ENCODE measurements at regions not wholly inside any gene's neighbourhood (a gene's known extent, or its start where the extent isn't known, plus 50 kb on each side); places are given as distances from the start of the nearest gene placed in this dataset.

DNA sequence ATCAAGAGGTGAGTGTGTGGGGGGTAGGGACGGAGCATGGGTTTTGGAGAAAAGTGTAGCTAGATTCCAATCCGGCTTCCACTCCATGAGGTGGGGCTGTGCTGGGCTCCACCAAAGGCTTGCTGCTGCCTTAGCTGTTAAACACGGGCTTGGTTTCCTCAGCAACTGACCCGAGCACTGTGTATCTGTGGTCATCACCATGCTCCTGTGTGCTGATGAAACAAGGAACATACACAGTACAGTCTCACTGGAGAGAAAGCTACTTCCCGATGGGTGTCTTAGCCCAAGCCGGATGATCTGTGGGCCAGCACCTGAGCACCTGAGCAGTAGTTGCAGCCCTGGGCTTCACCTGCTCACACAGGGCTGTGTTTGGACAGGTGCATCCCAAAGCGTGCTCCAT lies 52.9 kb upstream of the VRK1 start:
- H3K4me3 ChIP-seq (ENCODE audit: insufficient read depth, low read depth, low read length) = no peak overlapping the region
- TF ChIP-seq, protein P1, sequence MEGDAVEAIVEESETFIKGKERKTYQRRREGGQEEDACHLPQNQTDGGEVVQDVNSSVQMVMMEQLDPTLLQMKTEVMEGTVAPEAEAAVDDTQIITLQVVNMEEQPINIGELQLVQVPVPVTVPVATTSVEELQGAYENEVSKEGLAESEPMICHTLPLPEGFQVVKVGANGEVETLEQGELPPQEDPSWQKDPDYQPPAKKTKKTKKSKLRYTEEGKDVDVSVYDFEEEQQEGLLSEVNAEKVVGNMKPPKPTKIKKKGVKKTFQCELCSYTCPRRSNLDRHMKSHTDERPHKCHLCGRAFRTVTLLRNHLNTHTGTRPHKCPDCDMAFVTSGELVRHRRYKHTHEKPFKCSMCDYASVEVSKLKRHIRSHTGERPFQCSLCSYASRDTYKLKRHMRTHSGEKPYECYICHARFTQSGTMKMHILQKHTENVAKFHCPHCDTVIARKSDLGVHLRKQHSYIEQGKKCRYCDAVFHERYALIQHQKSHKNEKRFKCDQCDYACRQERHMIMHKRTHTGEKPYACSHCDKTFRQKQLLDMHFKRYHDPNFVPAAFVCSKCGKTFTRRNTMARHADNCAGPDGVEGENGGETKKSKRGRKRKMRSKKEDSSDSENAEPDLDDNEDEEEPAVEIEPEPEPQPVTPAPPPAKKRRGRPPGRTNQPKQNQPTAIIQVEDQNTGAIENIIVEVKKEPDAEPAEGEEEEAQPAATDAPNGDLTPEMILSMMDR (IDR thresholded peaks at IDR 0.05; ENCODE audit: insufficient read depth, low read depth, low read length) = no peak
- no peak for TF ChIP-seq EZH2 (IDR thresholded peaks at IDR 0.05; ENCODE audit: insufficient read depth, low read length)
- H3K9me3 Mint-ChIP-seq (ENCODE audit: unreplicated experiment) = peaks cover 6% of the 10 kb centered on the region
- no peaks in the 10 kb centered on the region for H3K36me3 ChIP-seq (ENCODE audit: insufficient read depth, low read length)
- H3K4me2 ChIP-seq (ENCODE audit: low read length) = no peak overlapping the region
- no peak for FAIRE-seq
- no peak overlapping the region for H3K9ac ChIP-seq (ENCODE audit: low read length)
- no peaks in the 10 kb centered on the region for H3K9me3 ChIP-seq (ENCODE audit: insufficient read depth, low read depth, low read length)
- no peak overlapping the region for H3K27ac Mint-ChIP-seq (ENCODE audit: unreplicated experiment)
- H4K20me1 ChIP-seq (ENCODE audit: insufficient read depth, low read length) = no peaks in the 10 kb centered on the region
- H3K79me2 ChIP-seq (ENCODE audit: insufficient read depth, low read length) = no peaks in the 10 kb centered on the region
- H3K4me3 Mint-ChIP-seq (ENCODE audit: unreplicated experiment) = no peak overlapping the region
- peaks cover 32% of the 10 kb centered on the region for H3K27me3 ChIP-seq (ENCODE audit: insufficient read depth, low read length)
- H3K4me1 ChIP-seq (ENCODE audit: insufficient read depth, low read length) = peaks cover 4% of the 10 kb centered on the region
- no peak overlapping the region for H2AFZ ChIP-seq (ENCODE audit: low read depth, low read length)
- peaks cover 45% of the 10 kb centered on the region for H3K27me3 Mint-ChIP-seq (ENCODE audit: low read depth, unreplicated experiment)
- H3K27ac ChIP-seq (ENCODE audit: low read depth, low read length) = no peak overlapping the region
- H3K36me3 Mint-ChIP-seq (ENCODE audit: low read depth, unreplicated experiment) = no peaks in the 10 kb centered on the region
- H3K4me1 Mint-ChIP-seq (ENCODE audit: low read depth, unreplicated experiment) = no peaks in the 10 kb centered on the region
- no peak for DNase-seq (ENCODE audit: low read depth)

DNA sequence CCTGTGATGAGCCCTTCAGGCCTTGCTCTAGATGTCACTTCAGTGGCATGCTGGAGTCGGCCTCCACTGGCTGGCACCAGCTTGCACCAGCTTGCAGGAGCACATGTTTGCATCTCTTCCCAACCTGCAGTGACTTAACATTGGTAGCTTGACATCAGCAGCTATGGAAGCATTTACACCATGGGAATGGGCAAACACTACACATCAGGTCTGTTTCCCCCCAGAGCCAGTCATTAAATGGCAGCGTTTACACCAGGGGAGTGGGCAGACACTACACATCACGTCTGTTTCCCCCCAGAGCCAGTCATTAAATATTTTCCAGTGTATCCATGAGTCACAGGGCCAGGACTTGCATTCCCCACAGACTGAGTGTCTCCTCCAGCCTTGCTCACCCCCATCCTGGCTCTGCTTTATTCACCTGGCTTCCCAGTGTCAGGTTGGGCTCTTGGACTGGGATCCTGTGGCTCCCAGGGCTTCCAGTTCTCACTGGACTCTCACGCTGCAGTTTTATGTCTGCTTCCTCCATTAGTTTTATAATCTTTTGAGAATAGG lies 51.6 kb upstream of the VRK1 start:
- H3K27me3 ChIP-seq (ENCODE audit: insufficient read depth, low read length) = peaks cover 21% of the 10 kb centered on the region
- H3K36me3 Mint-ChIP-seq (ENCODE audit: low read depth, unreplicated experiment) = no peaks in the 10 kb centered on the region
- peaks cover 36% of the 10 kb centered on the region for H3K27me3 Mint-ChIP-seq (ENCODE audit: low read depth, unreplicated experiment)

DNA sequence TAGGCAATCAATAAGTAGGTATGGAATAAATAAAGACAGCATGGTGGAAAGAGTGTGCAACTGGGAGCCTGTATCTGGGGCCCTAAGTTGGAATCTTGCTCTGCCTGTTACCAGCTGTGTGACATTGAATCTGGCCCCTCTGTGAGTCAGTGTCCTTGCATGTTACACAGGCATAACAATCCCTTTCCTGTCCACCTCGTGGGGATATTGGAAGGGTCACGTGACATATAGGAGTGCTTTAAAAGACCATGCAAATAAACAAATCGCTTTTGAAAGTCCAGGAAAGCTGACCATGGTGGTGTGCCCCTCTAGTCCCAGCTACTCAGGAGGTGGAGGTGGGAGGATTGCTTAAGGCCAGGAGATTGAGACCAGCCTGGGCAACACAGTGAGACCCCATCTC lies 51.1 kb upstream of the VRK1 start:
- no peak overlapping the region for H3K9ac ChIP-seq (ENCODE audit: low read length)
- no peak for FAIRE-seq
- no peak overlapping the region for H3K4me3 ChIP-seq (ENCODE audit: insufficient read depth, low read depth, low read length)
- peaks cover 16% of the 10 kb centered on the region for H3K27me3 ChIP-seq (ENCODE audit: insufficient read depth, low read length)
- H3K36me3 ChIP-seq (ENCODE audit: insufficient read depth, low read length) = no peaks in the 10 kb centered on the region
- no peaks in the 10 kb centered on the region for H3K9me3 ChIP-seq (ENCODE audit: insufficient read depth, low read depth, low read length)
- no peak for DNase-seq (ENCODE audit: low read depth)
- H4K20me1 ChIP-seq (ENCODE audit: insufficient read depth, low read length) = no peaks in the 10 kb centered on the region
- H3K4me1 ChIP-seq (ENCODE audit: insufficient read depth, low read length) = peaks cover 3% of the 10 kb centered on the region
- H3K4me2 ChIP-seq (ENCODE audit: low read length) = no peak overlapping the region
- H3K4me1 Mint-ChIP-seq (ENCODE audit: low read depth, unreplicated experiment) = no peaks in the 10 kb centered on the region
- H3K27me3 Mint-ChIP-seq (ENCODE audit: low read depth, unreplicated experiment) = peaks cover 32% of the 10 kb centered on the region
- peaks cover 6% of the 10 kb centered on the region for H3K9me3 Mint-ChIP-seq (ENCODE audit: unreplicated experiment)
- no peak overlapping the region for H2AFZ ChIP-seq (ENCODE audit: low read depth, low read length)
- H3K36me3 Mint-ChIP-seq (ENCODE audit: low read depth, unreplicated experiment) = no peaks in the 10 kb centered on the region
- TF ChIP-seq, protein P1 (IDR thresholded peaks at IDR 0.05; ENCODE audit: insufficient read depth, low read depth, low read length) = no peak
- no peak for TF ChIP-seq EZH2 (IDR thresholded peaks at IDR 0.05; ENCODE audit: insufficient read depth, low read length)
- no peak overlapping the region for H3K4me3 Mint-ChIP-seq (ENCODE audit: unreplicated experiment)
- no peak overlapping the region for H3K27ac Mint-ChIP-seq (ENCODE audit: unreplicated experiment)
- H3K27ac ChIP-seq (ENCODE audit: low read depth, low read length) = no peak overlapping the region
- no peaks in the 10 kb centered on the region for H3K79me2 ChIP-seq (ENCODE audit: insufficient read depth, low read length)

More for the DNA sequence above, 51.6 kb upstream of the VRK1 start:
- Mint-ChIP-seq H3K4me3 (ENCODE audit: unreplicated experiment) (no peak overlapping the region), H3K27ac (ENCODE audit: unreplicated experiment) (no peak overlapping the region), H3K9me3 (ENCODE audit: unreplicated experiment) (peaks cover 6% of the 10 kb centered on the region), H3K4me1 (ENCODE audit: low read depth, unreplicated experiment) (no peaks in the 10 kb centered on the region)
- Histone ChIP-seq H3K27ac (ENCODE audit: low read depth, low read length) (no peak overlapping the region), H3K4me1 (ENCODE audit: insufficient read depth, low read length) (peaks cover 4% of the 10 kb centered on the region), H2AFZ (ENCODE audit: low read depth, low read length) (no peak overlapping the region), H3K9ac (ENCODE audit: low read length) (no peak overlapping the region), H3K4me3 (ENCODE audit: insufficient read depth, low read depth, low read length) (no peak overlapping the region), H3K4me2 (ENCODE audit: low read length) (no peak overlapping the region), H3K9me3 (ENCODE audit: insufficient read depth, low read depth, low read length) (no peaks in the 10 kb centered on the region), H3K36me3 (ENCODE audit: insufficient read depth, low read length) (no peaks in the 10 kb centered on the region), H3K79me2 (ENCODE audit: insufficient read depth, low read length) (no peaks in the 10 kb centered on the region), H4K20me1 (ENCODE audit: insufficient read depth, low read length) (no peaks in the 10 kb centered on the region)
- no peak for TF ChIP-seq EZH2 (IDR thresholded peaks at IDR 0.05; ENCODE audit: insufficient read depth, low read length)
- TF ChIP-seq, protein P1 (IDR thresholded peaks at IDR 0.05; ENCODE audit: insufficient read depth, low read depth, low read length) = no peak
- DNase-seq (ENCODE audit: low read depth) (no peak), FAIRE-seq (no peak)

Measured in astrocyte (in vitro differentiated cells and primary cell).